H9 (cell line): ENCODE measurements at regions not wholly inside any gene's neighbourhood (a gene's known extent, or its start where the extent isn't known, plus 50 kb on each side); places are given as distances from the start of the nearest gene placed in this dataset.

Source experiments
- DNase-seq: peaks from one replicate; pipeline ENCODE4 v3.0.0-alpha.2; 2017
- H2AFZ ChIP-seq: one replicate; pipeline ENCODE4 v1.6.1; 2013; ENCODE audit warnings: mild to moderate bottlenecking, low read length, control low read depth, moderate library complexity
- H2AK5ac ChIP-seq: 2 replicates; pipeline ENCODE4 v1.6.1; 2013; ENCODE audit warnings: low read length, control low read depth, mixed read lengths; ENCODE audit not compliant: insufficient read length
- H2BK120ac ChIP-seq: one replicate; pipeline ENCODE4 v1.6.1; 2013; ENCODE audit warnings: low read depth, mild to moderate bottlenecking, low read length, control low read depth, inconsistent platforms; ENCODE audit not compliant: poor library complexity, severe bottlenecking
- H2BK12ac ChIP-seq: 2 replicates; pipeline ENCODE4 v1.6.1; 2013; ENCODE audit warnings: low read length, control low read depth, mixed read lengths, low read depth; ENCODE audit not compliant: insufficient read length
- H2BK15ac ChIP-seq: 2 replicates; pipeline ENCODE4 v1.6.1; 2013; ENCODE audit warnings: low read depth, low read length, control low read depth
- H2BK20ac ChIP-seq: one replicate; pipeline ENCODE4 v1.6.1; 2013; ENCODE audit warnings: low read depth, mild to moderate bottlenecking, low read length, control low read depth, inconsistent platforms; ENCODE audit not compliant: poor library complexity, severe bottlenecking
- H2BK5ac ChIP-seq: 2 replicates; pipeline ENCODE4 v1.6.1; 2013; ENCODE audit warnings: low read length, control low read depth, mixed read lengths; ENCODE audit not compliant: insufficient read length
- H3K14ac ChIP-seq: 2 replicates; pipeline ENCODE4 v1.6.1; 2013; ENCODE audit warnings: low read length, control low read depth; ENCODE audit not compliant: insufficient read depth
- H3K18ac ChIP-seq: 2 replicates; pipeline ENCODE4 v1.6.1; 2013; ENCODE audit warnings: low read depth, mild to moderate bottlenecking, mixed read lengths, low read length, control low read depth; ENCODE audit not compliant: insufficient read length
- H3K23ac ChIP-seq: 2 replicates; pipeline ENCODE4 v1.6.1; 2013; ENCODE audit warnings: low read length, control low read depth, mixed read lengths, low read depth; ENCODE audit not compliant: insufficient read length
- H3K23me2 ChIP-seq: 2 replicates; pipeline ENCODE4 v1.6.1; 2013; ENCODE audit warnings: low read depth, mild to moderate bottlenecking, mixed read lengths, low read length, control low read depth; ENCODE audit not compliant: insufficient read length, poor library complexity, severe bottlenecking
- H3K27ac ChIP-seq: 2 replicates; pipeline ENCODE4 v1.5.1; 2013; ENCODE audit warnings: low read length, control low read depth, mixed read lengths, low read depth; ENCODE audit not compliant: insufficient read length
- H3K27me3 ChIP-seq: 2 replicates; pipeline ENCODE4 v1.6.1; 2013; ENCODE audit warnings: low read length, control low read depth, inconsistent platforms; ENCODE audit not compliant: insufficient read depth
- H3K4ac ChIP-seq: 2 replicates; pipeline ENCODE4 v1.6.1; 2013; ENCODE audit warnings: low read depth, mild to moderate bottlenecking, control low read depth, inconsistent platforms, low read length, moderate library complexity
- H3K4me1 ChIP-seq: 2 replicates; pipeline ENCODE4 v1.6.1; 2013; ENCODE audit warnings: low read length, control low read depth, inconsistent platforms; ENCODE audit not compliant: insufficient read depth
- H3K4me2 ChIP-seq: 2 replicates; pipeline ENCODE4 v1.6.1; 2013; ENCODE audit warnings: low read length, control low read depth, mixed read lengths; ENCODE audit not compliant: insufficient read length, insufficient read depth
- H3K56ac ChIP-seq: 2 replicates; pipeline ENCODE4 v1.6.1; 2013; ENCODE audit warnings: low read depth, mild to moderate bottlenecking, mixed read lengths, low read length, control low read depth; ENCODE audit not compliant: insufficient read length
- H3K79me1 ChIP-seq: 2 replicates; pipeline ENCODE4 v1.6.1; 2013; ENCODE audit warnings: low read depth, mild to moderate bottlenecking, moderate library complexity, low read length, control low read depth, inconsistent platforms; ENCODE audit not compliant: insufficient read depth, poor library complexity, severe bottlenecking
- H3K79me2 ChIP-seq: 2 replicates; pipeline ENCODE4 v1.6.1; 2013; ENCODE audit warnings: low read length, control low read depth, inconsistent platforms; ENCODE audit not compliant: insufficient read depth
- H3K9ac ChIP-seq: 2 replicates; pipeline ENCODE4 v1.6.1; 2013; ENCODE audit warnings: low read length, control low read depth, mixed read lengths; ENCODE audit not compliant: insufficient read length; ENCODE audit errors: extremely low read depth
- H3K9me3 ChIP-seq: one replicate; pipeline ENCODE4 v1.6.1; 2013; ENCODE audit warnings: low read depth, low read length, inconsistent platforms; ENCODE audit not compliant: control insufficient read depth
- H3T11ph ChIP-seq: one replicate; pipeline ENCODE4 v1.6.1; 2013; ENCODE audit warnings: mild to moderate bottlenecking, low read length, control low read depth, inconsistent platforms
- H4K20me1 ChIP-seq: one replicate; pipeline ENCODE4 v1.6.1; 2013; ENCODE audit not compliant: control insufficient read depth, insufficient read length, insufficient read depth
- H4K5ac ChIP-seq: 2 replicates; pipeline ENCODE4 v1.6.1; 2013; ENCODE audit warnings: low read depth, mild to moderate bottlenecking, mixed read lengths, low read length, control low read depth; ENCODE audit not compliant: insufficient read length
- H4K8ac ChIP-seq: replicated peaks from 2 replicates; pipeline ENCODE4 v1.6.1; 2013; ENCODE audit warnings: low read length, control low read depth, mixed read lengths, low read depth; ENCODE audit not compliant: insufficient read length
- H4K91ac ChIP-seq: 2 replicates; pipeline ENCODE4 v1.6.1; 2013; ENCODE audit warnings: low read depth, mild to moderate bottlenecking, moderate library complexity, mixed read lengths, low read length, control low read depth; ENCODE audit not compliant: insufficient read length
- H3K27ac Mint-ChIP-seq, 3 experiments: 2 replicates in 2 of 3; 3 replicates in 1 of 3; pipeline ENCODE4 v1.8.0; 2020 to 2021; ENCODE audit warnings: mixed read lengths in 3 of 3, mild to moderate bottlenecking in 1 of 3, moderate library complexity in 1 of 3
- H3K27me3 Mint-ChIP-seq: 2 replicates; pipeline ENCODE4 v1.8.0; 2021; ENCODE audit warnings: low read depth, mild to moderate bottlenecking, moderate library complexity, mixed read lengths
- H3K36me3 Mint-ChIP-seq, 3 experiments: 2 replicates in 2 of 3; 3 replicates in 1 of 3; pipeline ENCODE4 v1.8.0; 2020 to 2021; ENCODE audit warnings: low read depth in 3 of 3, mixed read lengths in 3 of 3; ENCODE audit not compliant: insufficient read depth in 1 of 3
- H3K4me1 Mint-ChIP-seq, 2 experiments: 2 replicates each; pipeline ENCODE4 v1.8.0; 2020; ENCODE audit warnings: mixed read lengths in 2 of 2
- H3K4me3 Mint-ChIP-seq, 2 experiments: 2 replicates in 1 of 2; 3 replicates in 1 of 2; pipeline ENCODE4 v1.8.0; 2020 to 2021; ENCODE audit warnings: mild to moderate bottlenecking in 2 of 2, mixed read lengths in 2 of 2, moderate library complexity in 1 of 2
- H3K9me3 Mint-ChIP-seq, 2 experiments: 2 replicates in 1 of 2; 3 replicates in 1 of 2; pipeline ENCODE4 v1.8.0; 2020; ENCODE audit warnings: mild to moderate bottlenecking in 2 of 2, mixed read lengths in 2 of 2, moderate library complexity in 1 of 2
- CTCF ChIP-seq: fragments of 200-600 bp; sonication (generic); conservative IDR thresholded peaks from 3 replicates; pipeline ENCODE4 v1.8.0; 2021; ENCODE audit warnings: antibody characterized with exemption, mild to moderate bottlenecking
- WGBS: extraction: QIAGEN DNeasy Blood & Tissue Kit; methylation state at CpG from one replicate; pipeline ENCODE4 v1.1.7; 2013; ENCODE audit warnings: missing lambda C conversion rate, low lambda C conversion rate, mixed read lengths; ENCODE audit not compliant: insufficient read length; ENCODE audit errors: extremely low coverage; 5-methylcytosine and 5-hydroxymethylcytosine counted together

DNA sequence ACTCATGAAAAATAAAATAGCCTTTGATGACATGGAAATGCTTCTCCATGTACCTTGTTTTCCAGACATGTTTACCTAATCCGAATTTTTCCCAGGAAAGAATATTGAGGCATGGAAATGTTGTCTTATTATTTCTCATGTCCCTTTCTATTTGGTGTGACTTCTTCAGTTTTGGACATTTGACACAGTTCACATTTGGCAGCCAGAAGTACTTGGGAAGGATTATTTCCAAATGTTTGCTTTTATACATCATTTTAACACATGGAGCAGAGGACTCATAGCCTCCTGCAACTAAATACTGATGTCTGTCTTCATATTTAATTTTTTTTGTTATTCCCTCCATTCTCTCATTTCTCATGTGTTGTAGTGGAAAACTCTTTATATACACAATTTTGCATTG is 94.3 kb downstream of the POSTN start:
- Histone ChIP-seq H3K79me2 (no peaks in the 10 kb centered on the region), H3K9ac (no peak overlapping the region), H3K9me3 (no peaks in the 10 kb centered on the region), H3T11ph (no peak overlapping the region), H2BK5ac (no peak overlapping the region), H2AFZ (no peak overlapping the region), H3K14ac (no peak overlapping the region), H3K4me1 (no peaks in the 10 kb centered on the region), H3K18ac (no peak overlapping the region), H4K91ac (no peak overlapping the region), H4K20me1 (no peaks in the 10 kb centered on the region), H3K23ac (no peak overlapping the region), H3K23me2 (no peaks in the 10 kb centered on the region), H3K27me3 (no peaks in the 10 kb centered on the region), H3K4ac (no peak overlapping the region), H4K8ac (no peak overlapping the region), H2BK120ac (no peak overlapping the region), H3K4me2 (no peak overlapping the region), H3K56ac (no peak overlapping the region), H2BK20ac (no peak overlapping the region), H2AK5ac (no peak overlapping the region), H2BK15ac (no peak overlapping the region), H3K27ac (no peak overlapping the region), H4K5ac (no peak overlapping the region), H3K79me1 (no peaks in the 10 kb centered on the region), H2BK12ac (no peak overlapping the region)
- Mint-ChIP-seq H3K36me3 (no peaks in the 10 kb centered on the region; a peak in 1 of 7 replicates), H3K9me3 (0 out of 5 replicates have a peak, but pooled peaks cover 0 to 2% of the 10 kb centered on the region in 2 experiments), H3K4me1 (no peaks in the 10 kb centered on the region), H3K27ac (no peak overlapping the region), H3K27me3 (no peaks in the 10 kb centered on the region), H3K4me3 (no peak overlapping the region)
- no CpG with 5 or more reads among the region's 1 CpG for WGBS
- no peak for TF ChIP-seq CTCF
- no peak for DNase-seq
